DND-41 (cell line): ENCODE measurements at regions not wholly inside any gene's neighbourhood (a gene's known extent, or its start where the extent isn't known, plus 50 kb on each side); places are given as distances from the start of the nearest gene placed in this dataset.
"Not testable (repeated sequence)": the region's sequence is repeated elsewhere in the genome, so short reads cannot be mapped to it uniquely, and the experiment has no call there.

Experiments
- ATAC-seq: fragments of 200-7000 bp; cut with Tn5 transposase; 3 replicates; pipeline ENCODE4 v1.9.1; 2021; ENCODE audit warnings: low read depth; ENCODE audit not compliant: insufficient read depth
- DNase-seq: peaks from one replicate; pipeline ENCODE4 v3.0.0-alpha.2; 2020
- H2AFZ ChIP-seq: 2 replicates; pipeline ENCODE4 v1.6.0; 2012; ENCODE audit warnings: low read depth, low read length
- H3K27ac ChIP-seq: 2 replicates; pipeline ENCODE4 v1.5.1; 2012; ENCODE audit warnings: low read length, inconsistent platforms
- H3K27me3 ChIP-seq: fragments of 200-600 bp; sonication (generic); 2 replicates; pipeline ENCODE4 v1.6.0; 2012; ENCODE audit warnings: low read length, mild to moderate bottlenecking, inconsistent platforms; ENCODE audit not compliant: insufficient read depth, poor library complexity
- H3K36me3 ChIP-seq: 2 replicates; pipeline ENCODE4 v1.5.1; 2012; ENCODE audit warnings: low read length, inconsistent platforms; ENCODE audit not compliant: insufficient read depth
- H3K4me1 ChIP-seq: 2 replicates; pipeline ENCODE4 v1.5.1; 2012; ENCODE audit warnings: mild to moderate bottlenecking, low read length; ENCODE audit not compliant: insufficient read depth
- H3K4me2 ChIP-seq: 2 replicates; pipeline ENCODE4 v1.6.0; 2012; ENCODE audit warnings: mild to moderate bottlenecking, moderate library complexity, low read length, inconsistent platforms; ENCODE audit not compliant: insufficient read depth
- H3K4me3 ChIP-seq, 2 experiments: fragments of 200-600 bp in 1 of 2; shearing (Covaris generic) in 1 of 2; 2 replicates each; pipeline ENCODE4 v1.5.1; 2012 to 2016; ENCODE audit warnings: inconsistent platforms in 2 of 2, low read length in 2 of 2, mild to moderate bottlenecking in 2 of 2, low read depth in 1 of 2, moderate library complexity in 1 of 2
- H3K79me2 ChIP-seq: 2 replicates; pipeline ENCODE4 v1.6.0; 2012; ENCODE audit warnings: low read length, inconsistent platforms; ENCODE audit not compliant: insufficient read depth
- H3K9ac ChIP-seq: 2 replicates; pipeline ENCODE4 v1.6.0; 2012; ENCODE audit warnings: low read depth, mild to moderate bottlenecking, inconsistent platforms, low read length, moderate library complexity
- H3K9me3 ChIP-seq: 2 replicates; pipeline ENCODE4 v1.5.1; 2012; ENCODE audit warnings: low read length, moderate library complexity, mild to moderate bottlenecking, inconsistent platforms; ENCODE audit not compliant: insufficient read depth, severe bottlenecking
- H4K20me1 ChIP-seq: 2 replicates; pipeline ENCODE4 v1.6.0; 2012; ENCODE audit warnings: low read length; ENCODE audit not compliant: insufficient read depth
- CTCF ChIP-seq: IDR thresholded peaks from 2 replicates; pipeline ENCODE4 v1.5.1; 2012; ENCODE audit warnings: borderline replicate concordance, low read length, moderate library complexity, mild to moderate bottlenecking; ENCODE audit not compliant: poor library complexity, severe bottlenecking; ENCODE audit errors: extremely low read depth
- EZH2 ChIP-seq: IDR thresholded peaks from 3 replicates; pipeline ENCODE4 v1.6.1; 2012; ENCODE audit warnings: borderline replicate concordance, low read depth, mild to moderate bottlenecking, moderate library complexity, low read length, inconsistent platforms; ENCODE audit not compliant: severe bottlenecking

GRCh38 chr17:68759002-68759342 is 157.8 kb upstream of the FAM20A start:
- Histone ChIP-seq H3K4me1 (peaks cover 7% of the 10 kb centered on the region; the same call in 1 of the 2 replicates), H3K36me3 (no peaks in the 10 kb centered on the region), H3K27me3 (no peaks in the 10 kb centered on the region), H3K9ac (no peak overlapping the region), H3K79me2 (no peaks in the 10 kb centered on the region), H4K20me1 (no peaks in the 10 kb centered on the region), H2AFZ (no peak overlapping the region), H3K27ac (no peak overlapping the region), H3K4me2 (no peak overlapping the region), H3K4me3 (no peak overlapping the region), H3K9me3 (no peaks in the 10 kb centered on the region)
- ATAC-seq, result no peak
- TF ChIP-seq CTCF (no peak), EZH2 (no peak)
- DNase-seq, result no peak

DNA sequence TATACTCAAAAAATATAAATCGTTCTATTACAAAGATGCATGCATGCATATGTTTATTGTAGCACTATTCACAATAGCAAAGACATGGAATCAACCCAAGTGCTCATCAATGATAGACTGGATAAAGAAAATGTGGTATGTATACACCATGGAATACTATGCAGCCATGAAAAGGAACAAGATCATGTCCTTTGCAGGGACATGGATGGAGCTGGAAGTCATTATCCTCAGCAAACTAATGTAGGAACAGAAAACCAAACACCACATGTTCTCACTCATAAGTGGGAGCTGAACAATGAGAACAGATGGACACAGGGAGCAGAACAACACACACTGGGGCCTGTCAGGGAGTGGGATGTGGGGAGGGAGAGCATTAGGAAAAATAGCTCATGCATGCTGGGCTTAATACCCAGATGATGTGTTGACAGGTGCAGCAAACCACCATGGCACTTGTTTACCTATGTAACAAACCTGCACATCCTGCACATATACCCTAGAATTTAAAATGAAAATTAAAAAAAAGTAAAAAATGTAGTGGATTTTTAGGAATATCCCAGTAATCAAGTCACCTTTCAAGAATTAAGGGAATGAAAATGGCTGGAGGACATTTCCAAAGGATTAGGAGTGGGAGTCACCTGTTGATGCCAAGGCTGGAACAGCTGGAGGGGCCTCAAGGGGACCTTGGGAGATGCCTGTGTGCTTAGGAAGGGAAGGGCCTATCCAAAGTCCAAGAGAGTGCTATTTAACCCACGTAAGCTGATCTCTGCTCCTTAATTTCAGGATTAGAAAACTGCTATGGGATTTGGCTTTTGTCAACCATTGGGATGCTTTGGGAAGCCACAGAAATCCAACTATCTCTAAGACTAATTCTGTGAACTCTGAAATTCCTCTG is 156.9 kb upstream of the FAM20A start:
- not testable (repeated sequence) for H2AFZ ChIP-seq, H3K9ac ChIP-seq, H3K4me1 ChIP-seq, H3K4me3 ChIP-seq, H3K27me3 ChIP-seq, H3K36me3 ChIP-seq, H3K9me3 ChIP-seq, H3K27ac ChIP-seq, H3K4me2 ChIP-seq, H3K79me2 ChIP-seq, DNase-seq, ATAC-seq, H4K20me1 ChIP-seq

GRCh38 chr17:68753985-68754769 is 153.0 kb upstream of the FAM20A start:
- H3K9ac ChIP-seq, result no peak overlapping the region
- no peaks in the 10 kb centered on the region for H3K36me3 ChIP-seq
- no peaks in the 10 kb centered on the region for H3K9me3 ChIP-seq
- ATAC-seq (no peak), DNase-seq (no peak)
- peaks cover 2% of the 10 kb centered on the region for H3K27me3 ChIP-seq
- no peaks in the 10 kb centered on the region for H4K20me1 ChIP-seq
- no peak overlapping the region for H3K4me3 ChIP-seq
- no peak overlapping the region for H2AFZ ChIP-seq
- no peak overlapping the region for H3K4me2 ChIP-seq
- TF ChIP-seq CTCF (no peak), EZH2 (no peak)
- H3K79me2 ChIP-seq, result no peaks in the 10 kb centered on the region
- H3K27ac ChIP-seq, result no peak overlapping the region
- no peaks in the 10 kb centered on the region for H3K4me1 ChIP-seq

GRCh38 chr17:68750208-68750562 is 149.0 kb upstream of the FAM20A start:
- H4K20me1 ChIP-seq, result no peaks in the 10 kb centered on the region
- no peaks in the 10 kb centered on the region for H3K9me3 ChIP-seq
- peaks cover 2% of the 10 kb centered on the region for H3K27me3 ChIP-seq
- no peaks in the 10 kb centered on the region for H3K79me2 ChIP-seq
- ATAC-seq (no peak), DNase-seq (no peak)
- H3K9ac ChIP-seq, result no peak overlapping the region
- no peak overlapping the region for H3K4me3 ChIP-seq
- no peaks in the 10 kb centered on the region for H3K4me1 ChIP-seq
- no peak overlapping the region for H3K27ac ChIP-seq
- H2AFZ ChIP-seq, result no peak overlapping the region
- no peaks in the 10 kb centered on the region for H3K36me3 ChIP-seq
- no peak for TF ChIP-seq EZH2
- TF ChIP-seq CTCF, result no peak
- no peak overlapping the region for H3K4me2 ChIP-seq
